Mesodermal cell (in vitro differentiated cells): ENCODE measurements at regions not wholly inside any gene's neighbourhood (a gene's known extent, or its start where the extent isn't known, plus 50 kb on each side); places are given as distances from the start of the nearest gene placed in this dataset.
A peak's percentile ranks its signal among the peaks of the same experiment; 100 is the strongest.
"Not testable (repeated sequence)": the region's sequence is repeated elsewhere in the genome, so short reads cannot be mapped to it uniquely, and the experiment has no call there.

Source experiments
- H3K27ac ChIP-seq: 2 replicates; pipeline ENCODE4 v1.7.0; 2013; ENCODE audit warnings: mild to moderate bottlenecking, low read depth, low read length, moderate library complexity; ENCODE audit not compliant: severe bottlenecking
- H3K36me3 ChIP-seq: 2 replicates; pipeline ENCODE4 v1.7.1; 2013; ENCODE audit warnings: mild to moderate bottlenecking, low read length, moderate library complexity; ENCODE audit not compliant: control insufficient read depth, insufficient read depth
- H3K4me1 ChIP-seq: one replicate; pipeline ENCODE4 v1.7.1; 2013; ENCODE audit warnings: mild to moderate bottlenecking, low read length; ENCODE audit not compliant: insufficient read depth, control insufficient read depth, poor library complexity, severe bottlenecking
- H3K4me3 ChIP-seq: 2 replicates; pipeline ENCODE4 v1.7.0; 2013; ENCODE audit warnings: low read length, control low read depth, mild to moderate bottlenecking; ENCODE audit not compliant: insufficient read depth, poor library complexity, severe bottlenecking; ENCODE audit errors: extremely low read depth
- H3K9me3 ChIP-seq: 2 replicates; pipeline ENCODE4 v1.7.1; 2013; ENCODE audit warnings: mild to moderate bottlenecking, low read length, moderate library complexity; ENCODE audit not compliant: control insufficient read depth
- WGBS, 2 experiments: methylation state at CpG; one replicate each; pipeline ENCODE4 v1.1.5; 2013; ENCODE audit warnings: missing lambda C conversion rate in 2 of 2; ENCODE audit not compliant: insufficient coverage in 2 of 2; 5-methylcytosine and 5-hydroxymethylcytosine counted together

DNA sequence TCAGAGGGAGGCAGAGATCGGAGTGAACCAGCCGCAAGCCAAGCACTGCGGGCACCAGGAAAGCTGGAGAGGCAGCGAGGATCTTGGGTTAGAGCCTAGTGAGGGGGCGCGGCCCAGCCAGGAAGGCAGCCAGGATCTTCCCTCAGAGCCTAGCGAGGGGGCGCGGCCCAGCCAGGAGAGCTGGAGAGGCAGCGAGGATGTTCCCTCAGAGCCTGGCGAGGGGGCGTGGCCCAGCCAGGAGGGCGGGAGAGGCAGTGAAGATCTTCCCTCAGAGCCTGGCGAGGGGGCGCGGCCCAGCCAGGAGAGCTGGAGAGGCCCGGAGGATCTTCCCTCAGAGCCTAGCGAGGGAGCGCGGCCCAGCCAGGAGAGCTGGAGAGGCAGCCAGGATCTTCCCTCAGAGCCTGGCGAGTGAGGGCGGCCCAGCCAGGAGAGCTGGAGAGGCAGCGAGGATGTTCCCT lies 62.7 kb upstream of the TMEM18 start:
- WGBS, 2 experiments, result 1% methylated on average over 18 to 21 of the region's 23 CpGs
- peak overlapping the region; percentile 46 for H3K4me3 ChIP-seq

DNA sequence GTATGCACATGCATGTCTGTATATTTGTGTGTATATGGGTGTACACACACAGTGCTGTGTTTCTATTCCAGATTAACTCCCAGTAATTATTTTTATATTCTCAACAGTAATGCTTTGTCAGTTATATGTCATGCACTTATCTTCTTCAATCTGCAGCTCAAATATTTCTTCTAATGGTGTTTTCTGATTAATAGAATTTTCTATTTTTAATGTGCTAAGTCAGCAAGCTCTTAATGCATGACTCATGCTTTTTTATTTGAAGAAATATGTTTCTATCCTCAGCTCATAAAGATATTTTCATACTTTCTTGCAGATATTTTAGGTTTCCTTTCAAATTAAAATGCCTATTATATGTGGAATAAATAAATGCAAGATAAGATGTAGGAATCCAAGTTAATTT lies 59.7 kb upstream of the TMEM18 start:
- no peaks in the 10 kb centered on the region for H3K9me3 ChIP-seq
- no peak overlapping the region for H3K4me3 ChIP-seq
- no peaks in the 10 kb centered on the region for H3K36me3 ChIP-seq
- no peaks in the 10 kb centered on the region for H3K4me1 ChIP-seq
- H3K27ac ChIP-seq, result no peak overlapping the region

More for the DNA sequence above, 62.7 kb upstream of the TMEM18 start:
- H3K4me1 ChIP-seq, H3K36me3 ChIP-seq, H3K9me3 ChIP-seq: not testable (repeated sequence)
- H3K27ac ChIP-seq, result peak overlapping the region; percentile 69

DNA sequence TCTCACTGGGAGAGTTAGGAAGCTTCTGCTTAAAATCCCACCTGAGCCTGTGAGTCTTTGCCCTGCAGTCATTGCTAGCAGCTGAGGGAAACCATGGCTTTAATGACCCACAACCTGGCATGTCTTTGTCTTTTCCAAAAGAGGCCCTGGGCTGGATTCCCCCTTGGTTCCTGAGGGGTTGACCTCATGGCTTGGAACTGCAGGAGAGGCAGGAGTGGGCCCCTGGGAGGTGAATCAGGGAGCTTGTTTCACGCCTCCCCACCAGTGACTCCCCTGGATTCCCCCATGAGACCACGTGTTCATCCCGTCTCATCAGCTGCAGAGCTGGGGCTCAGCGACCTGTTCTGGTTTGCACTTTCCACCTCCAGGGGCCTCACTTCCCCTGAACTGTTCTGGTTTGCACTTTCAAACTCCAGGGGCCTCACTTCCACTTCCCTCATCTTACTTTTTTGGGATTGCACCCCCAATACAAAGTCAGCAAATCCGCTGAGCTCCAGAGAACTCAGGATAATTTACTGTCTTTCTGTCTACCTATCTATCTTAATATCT lies 58.5 kb upstream of the TMEM18 start:
- H3K36me3 ChIP-seq, result no peaks in the 10 kb centered on the region
- no peaks in the 10 kb centered on the region for H3K4me1 ChIP-seq
- no peaks in the 10 kb centered on the region for H3K9me3 ChIP-seq
- 38 to 61% methylated on average over 4 to 5 of the region's 5 CpGs for WGBS, 2 experiments
- no peak overlapping the region for H3K4me3 ChIP-seq
- H3K27ac ChIP-seq, result no peak overlapping the region

DNA sequence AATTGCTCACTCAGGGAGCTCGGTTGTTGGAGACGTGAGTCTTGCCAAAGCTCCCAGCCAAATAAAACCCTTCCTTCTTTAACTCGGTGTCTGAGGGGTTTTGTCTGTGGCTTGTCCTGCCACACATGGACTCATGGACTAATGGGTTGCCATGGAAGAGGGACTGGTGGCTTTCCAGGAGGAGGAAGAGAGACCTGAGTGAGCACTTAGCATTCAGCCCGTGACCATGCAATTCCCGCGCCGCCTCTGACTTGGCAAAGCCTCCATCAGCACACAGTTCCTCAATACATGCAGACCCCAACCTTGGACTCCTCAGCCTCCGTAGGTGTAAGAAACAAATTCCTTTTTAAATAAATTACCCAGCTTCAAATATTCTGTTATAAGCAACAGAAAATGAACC lies 57.3 kb upstream of the TMEM18 start:
- Histone ChIP-seq H3K4me1 (no peaks in the 10 kb centered on the region), H3K4me3 (no peak overlapping the region), H3K9me3 (no peaks in the 10 kb centered on the region), H3K36me3 (no peaks in the 10 kb centered on the region), H3K27ac (no peak overlapping the region)
- WGBS, 2 experiments, result 96% methylated on average over 4 of the region's 8 CpGs; no CpG with 5 or more reads in 1 of the 2 experiments

DNA sequence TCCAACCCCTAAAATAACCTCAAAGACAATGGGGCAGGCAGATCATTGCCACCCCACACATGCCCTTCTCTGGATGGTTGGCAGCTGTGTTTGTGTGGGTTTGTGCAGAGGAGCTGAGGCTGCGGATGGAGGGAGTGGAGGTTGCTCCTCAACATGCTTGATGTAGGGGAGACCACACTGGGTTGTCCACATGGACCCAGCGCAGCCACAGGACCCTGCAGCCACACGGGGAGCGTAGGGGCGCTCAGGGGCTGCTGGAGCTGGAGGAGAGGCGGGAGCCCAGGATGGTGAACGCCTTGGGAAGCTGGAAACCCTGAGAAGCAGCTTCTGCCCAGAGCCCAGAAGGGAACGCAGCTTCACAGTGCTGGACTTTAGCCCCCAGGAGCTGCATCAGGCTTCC lies 56.3 kb upstream of the TMEM18 start:
- Histone ChIP-seq H3K4me3 (no peak overlapping the region), H3K4me1 (no peaks in the 10 kb centered on the region), H3K27ac (no peak overlapping the region), H3K36me3 (no peaks in the 10 kb centered on the region), H3K9me3 (no peaks in the 10 kb centered on the region)
- 93 to 94% methylated on average over 7 to 8 of the region's 8 CpGs for WGBS, 2 experiments

DNA sequence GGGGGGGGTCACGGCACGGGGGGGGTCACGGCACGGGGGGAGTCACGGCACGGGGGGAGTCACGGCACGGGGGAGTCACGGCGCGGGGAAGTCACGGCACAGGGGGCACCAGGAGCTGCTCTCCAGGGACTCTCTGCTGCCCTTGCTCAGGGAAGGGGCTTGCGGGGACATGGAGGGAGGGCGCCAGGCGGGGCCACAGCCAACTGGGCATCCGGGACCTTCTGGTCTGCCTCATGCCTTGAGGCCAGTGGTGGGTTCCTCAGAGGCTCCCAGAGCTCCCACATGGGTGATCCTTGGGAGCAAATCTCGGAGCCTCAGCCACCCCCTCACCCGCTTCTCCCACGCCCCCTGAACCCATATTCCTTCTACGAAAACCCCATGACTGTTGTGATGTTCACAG lies 55.8 kb upstream of the TMEM18 start:
- H3K4me1 ChIP-seq, result no peaks in the 10 kb centered on the region
- no peaks in the 10 kb centered on the region for H3K9me3 ChIP-seq
- no peak overlapping the region for H3K4me3 ChIP-seq
- no peaks in the 10 kb centered on the region for H3K36me3 ChIP-seq
- WGBS, 2 experiments, result 97 to 100% methylated on average over 6 to 8 of the region's 20 CpGs
- H3K27ac ChIP-seq, result no peak overlapping the region

DNA sequence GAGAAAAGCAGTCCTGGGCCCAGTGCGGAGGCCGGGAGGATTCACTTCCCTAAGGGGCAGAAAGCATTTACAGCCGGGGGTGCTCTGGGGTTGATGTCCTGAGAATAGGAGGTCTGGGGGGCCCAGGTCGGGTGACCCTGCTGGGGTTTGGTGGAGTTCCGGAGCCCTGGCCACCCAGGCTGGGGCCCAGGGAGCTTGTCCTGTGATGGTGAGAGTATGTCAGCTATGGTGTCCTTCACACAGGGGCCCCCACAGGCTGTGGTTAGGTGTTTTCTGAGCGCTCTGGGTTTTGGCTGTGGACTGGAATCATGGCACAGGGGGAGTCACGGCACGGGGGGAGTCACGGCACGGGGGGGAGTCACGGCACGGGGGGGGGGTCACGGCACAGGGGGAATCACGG lies 54.5 kb upstream of the TMEM18 start:
- WGBS, 2 experiments, result 76 to 90% methylated on average over 3 of the region's 14 CpGs

DNA sequence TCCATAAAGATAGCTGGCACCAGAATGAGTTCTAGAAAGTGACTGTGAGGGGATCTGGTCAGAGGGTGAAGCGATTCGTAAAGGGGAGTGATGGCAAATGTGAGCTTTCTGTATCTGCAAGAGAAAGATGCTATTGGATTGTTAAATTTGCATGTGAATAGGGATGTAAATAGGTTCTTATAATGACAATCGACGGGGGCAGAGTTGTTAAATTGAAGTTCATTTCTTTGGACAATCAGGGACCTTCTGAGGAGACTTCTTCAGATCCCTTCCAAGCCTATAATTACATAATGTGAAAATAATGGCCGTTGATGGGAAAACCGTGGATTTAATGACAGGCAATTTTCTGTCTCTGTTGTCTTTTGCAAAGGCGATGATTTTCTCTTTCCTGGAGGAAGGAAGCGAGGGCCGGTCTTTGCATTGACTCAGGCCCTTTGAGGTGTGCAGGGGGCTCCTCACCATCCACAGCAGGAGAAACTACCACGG lies 52.2 kb upstream of the TMEM18 start:
- Histone ChIP-seq H3K36me3 (no peaks in the 10 kb centered on the region), H3K4me1 (no peaks in the 10 kb centered on the region), H3K27ac (no peak overlapping the region), H3K4me3 (no peak overlapping the region), H3K9me3 (no peaks in the 10 kb centered on the region)
- 10% methylated on average over 4 to 5 of the region's 10 CpGs for WGBS, 2 experiments

More for the DNA sequence above, 54.5 kb upstream of the TMEM18 start:
- no peaks in the 10 kb centered on the region for H3K36me3 ChIP-seq
- no peaks in the 10 kb centered on the region for H3K4me1 ChIP-seq
- H3K27ac ChIP-seq, result no peak overlapping the region
- no peaks in the 10 kb centered on the region for H3K9me3 ChIP-seq
- no peak overlapping the region for H3K4me3 ChIP-seq

DNA sequence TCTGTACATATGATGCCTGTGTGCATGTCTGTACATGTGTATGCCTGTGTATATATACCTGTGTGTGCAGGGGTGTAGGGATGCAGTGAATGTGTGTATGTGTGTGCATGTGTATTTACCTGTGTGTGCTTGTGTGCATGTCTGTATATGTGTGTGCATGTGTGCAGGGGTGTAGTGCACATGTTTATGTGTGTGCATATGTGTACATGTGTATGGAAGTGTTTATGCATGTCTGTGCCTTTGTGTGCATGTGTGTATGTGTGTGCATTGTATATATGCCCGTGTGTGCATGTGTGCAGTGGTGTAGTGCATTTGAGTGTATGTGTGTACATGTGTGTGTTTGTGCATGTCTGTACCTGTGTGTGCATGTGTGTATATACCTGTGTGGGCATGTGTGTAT lies 51.0 kb upstream of the TMEM18 start:
- Histone ChIP-seq H3K4me3 (no peak overlapping the region), H3K9me3 (no peaks in the 10 kb centered on the region), H3K27ac (no peak overlapping the region), H3K36me3 (no peaks in the 10 kb centered on the region), H3K4me1 (no peaks in the 10 kb centered on the region)
- 80 to 82% methylated on average over 1 of the region's 1 CpG for WGBS, 2 experiments

DNA sequence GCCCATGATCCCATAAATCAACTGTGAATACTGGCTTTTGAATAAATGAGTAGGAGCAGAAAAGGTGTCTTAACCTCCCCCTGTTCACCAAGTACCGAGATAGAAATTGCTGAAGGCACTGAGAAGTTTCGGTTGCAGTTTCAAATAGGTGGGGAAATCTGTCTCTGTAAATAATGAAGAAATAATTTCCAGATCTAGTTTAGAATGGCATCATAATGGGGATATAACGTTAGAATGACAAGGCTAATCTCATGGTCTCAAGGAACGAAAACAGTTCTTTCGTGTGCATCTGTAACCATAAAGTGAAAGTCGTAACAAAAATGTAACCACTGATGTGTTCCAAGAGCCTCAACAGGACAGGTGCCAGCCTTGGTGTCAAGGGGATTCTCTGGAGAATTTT lies 49.9 kb upstream of the TMEM18 start:
- H3K36me3 ChIP-seq, result no peaks in the 10 kb centered on the region
- H3K4me3 ChIP-seq, result no peak overlapping the region
- H3K9me3 ChIP-seq, result no peaks in the 10 kb centered on the region
- WGBS, 2 experiments, result 90 to 94% methylated on average over 5 to 6 of the region's 6 CpGs
- H3K4me1 ChIP-seq, result no peaks in the 10 kb centered on the region
- no peak overlapping the region for H3K27ac ChIP-seq
